ENCODE measurements at regions not wholly inside any gene's neighbourhood (a gene's known extent, or its start where the extent isn't known, plus 50 kb on each side); places are given as distances from the start of the nearest gene placed in this dataset.

DNA sequence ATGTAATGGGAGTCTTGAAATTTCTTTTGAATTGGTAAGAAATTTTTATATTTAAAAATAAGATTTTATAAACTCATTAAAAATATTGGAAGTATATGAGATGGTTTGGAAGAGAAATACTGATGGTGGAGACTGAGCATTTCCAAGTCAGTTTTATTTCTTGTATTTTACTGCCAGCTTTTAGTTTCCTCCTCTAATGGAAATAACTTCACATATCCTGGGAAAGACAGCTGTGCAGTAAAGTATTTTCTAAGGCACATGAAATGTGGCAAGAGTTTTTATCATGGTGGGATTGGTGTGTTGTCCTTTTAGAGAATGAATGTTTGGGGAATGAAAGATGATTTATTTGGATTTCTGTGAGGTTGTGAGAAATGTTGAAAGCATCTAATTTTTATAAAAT is 346.9 kb upstream of the RGS6 start:
- no peak for DNase-seq

DNA sequence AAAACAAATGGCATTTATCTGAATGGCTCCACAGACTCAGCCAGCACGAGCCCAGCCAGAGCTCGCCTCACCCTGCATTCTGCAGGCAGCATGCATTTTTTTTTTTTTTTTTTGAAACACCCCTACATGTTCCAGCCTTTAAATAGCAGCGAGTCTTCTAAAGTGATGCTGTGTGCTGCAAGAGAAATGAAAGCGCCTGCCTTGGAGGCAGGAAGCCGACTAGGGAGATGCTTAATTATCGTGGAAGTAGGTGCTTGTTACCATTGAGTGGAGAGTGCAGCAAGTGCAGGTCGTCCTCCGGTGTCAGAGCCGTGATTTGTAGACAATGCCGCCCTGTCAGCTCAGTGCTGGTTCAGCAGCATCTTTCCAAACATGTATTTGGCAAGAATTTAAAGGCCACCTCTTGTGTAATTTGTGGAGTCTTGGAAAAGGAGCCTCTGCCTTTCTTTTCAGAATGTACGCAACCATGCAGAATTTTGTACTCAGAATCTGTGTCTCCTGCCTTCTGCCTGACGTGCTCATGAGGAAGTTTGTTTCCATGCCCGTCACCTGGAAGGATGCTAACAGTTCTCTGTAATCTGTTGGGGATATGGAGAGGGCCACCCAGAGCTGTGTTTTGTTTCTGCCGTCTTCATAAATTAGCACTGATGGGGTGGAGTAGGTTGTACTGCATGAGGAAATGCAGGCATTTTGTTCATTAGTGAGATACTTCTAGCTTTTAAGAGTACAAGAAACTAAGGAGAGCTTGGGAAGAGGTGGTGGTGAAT is 345.9 kb upstream of the RGS6 start:
- no peak for DNase-seq

DNA sequence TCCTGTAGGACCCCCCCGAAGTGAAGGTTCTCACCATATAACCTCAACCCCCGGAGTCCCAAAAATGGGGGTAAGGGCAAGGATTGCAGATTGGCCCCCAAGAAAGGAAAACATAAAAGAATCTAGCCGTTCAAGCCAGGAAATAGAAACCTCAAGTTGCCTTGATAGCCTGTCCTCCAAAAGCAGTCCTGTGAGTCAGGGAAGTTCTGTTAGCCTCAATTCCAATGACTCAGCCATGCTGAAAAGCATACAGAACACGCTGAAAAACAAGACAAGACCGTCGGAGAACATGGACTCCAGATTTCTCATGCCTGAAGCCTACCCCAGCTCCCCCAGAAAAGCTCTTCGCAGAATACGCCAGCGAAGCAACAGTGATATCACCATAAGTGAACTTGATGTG is 344.2 kb upstream of the RGS6 start:
- DNase-seq, result no peak

DNA sequence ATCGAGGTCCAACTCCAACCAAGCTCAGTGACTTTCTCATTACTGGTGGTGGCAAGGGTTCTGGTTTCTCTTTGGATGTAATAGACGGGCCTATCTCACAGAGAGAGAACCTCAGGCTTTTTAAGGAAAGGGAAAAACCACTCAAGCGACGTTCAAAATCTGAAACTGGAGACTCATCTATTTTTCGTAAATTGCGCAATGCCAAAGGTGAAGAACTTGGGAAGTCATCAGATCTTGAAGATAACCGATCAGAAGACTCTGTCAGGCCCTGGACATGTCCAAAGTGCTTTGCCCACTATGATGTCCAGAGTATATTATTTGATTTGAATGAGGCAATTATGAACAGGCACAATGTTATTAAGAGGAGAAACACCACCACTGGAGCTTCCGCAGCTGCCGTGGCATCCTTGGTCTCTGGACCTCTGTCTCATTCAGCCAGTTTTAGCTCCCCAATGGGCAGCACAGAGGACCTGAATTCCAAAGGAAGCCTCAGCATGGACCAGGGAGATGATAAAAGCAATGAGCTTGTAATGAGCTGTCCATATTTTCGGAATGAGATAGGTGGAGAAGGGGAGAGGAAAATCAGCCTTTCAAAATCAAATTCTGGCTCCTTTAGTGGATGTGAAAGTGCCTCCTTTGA is 343.5 kb upstream of the RGS6 start:
- DNase-seq, result no peak

DNA sequence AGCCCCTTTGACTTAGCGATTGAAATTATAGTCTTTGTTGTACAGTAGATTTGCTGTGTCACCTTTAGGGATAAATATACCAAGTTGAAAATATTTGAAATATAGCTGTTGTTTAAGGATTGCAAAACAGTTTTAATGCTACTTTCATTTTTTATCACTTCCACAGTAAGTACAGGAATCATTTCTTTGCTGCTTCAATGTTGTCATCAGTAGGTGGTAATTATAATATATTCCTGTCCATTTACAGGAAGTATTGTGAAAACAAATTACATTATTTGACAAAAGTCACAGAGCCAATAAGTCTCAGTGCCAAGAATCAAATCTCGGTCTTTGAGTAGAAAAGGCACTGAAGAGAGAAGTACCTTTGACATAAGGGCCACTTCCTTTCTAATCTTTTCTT is 342.6 kb upstream of the RGS6 start:
- no peak for DNase-seq

DNA sequence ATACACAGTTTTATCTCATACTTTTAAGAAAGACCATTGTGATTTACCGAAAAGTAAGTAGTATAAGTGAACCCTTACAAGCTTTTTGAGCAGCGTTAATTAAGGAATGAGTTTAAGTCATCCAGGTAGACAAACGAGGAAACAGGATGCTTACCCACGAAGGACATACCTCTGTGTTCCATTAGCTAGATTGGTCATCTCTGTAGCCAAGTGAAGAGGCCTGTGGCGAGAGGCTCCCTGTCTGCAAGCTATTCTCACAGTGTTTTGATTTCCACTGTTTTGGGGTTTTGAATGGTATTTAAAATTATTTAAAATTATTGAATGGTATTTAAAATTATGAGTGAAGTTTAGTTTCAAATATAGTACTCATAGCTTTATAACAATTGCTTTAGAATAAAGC is 342.1 kb upstream of the RGS6 start:
- DNase-seq, result no peak

DNA sequence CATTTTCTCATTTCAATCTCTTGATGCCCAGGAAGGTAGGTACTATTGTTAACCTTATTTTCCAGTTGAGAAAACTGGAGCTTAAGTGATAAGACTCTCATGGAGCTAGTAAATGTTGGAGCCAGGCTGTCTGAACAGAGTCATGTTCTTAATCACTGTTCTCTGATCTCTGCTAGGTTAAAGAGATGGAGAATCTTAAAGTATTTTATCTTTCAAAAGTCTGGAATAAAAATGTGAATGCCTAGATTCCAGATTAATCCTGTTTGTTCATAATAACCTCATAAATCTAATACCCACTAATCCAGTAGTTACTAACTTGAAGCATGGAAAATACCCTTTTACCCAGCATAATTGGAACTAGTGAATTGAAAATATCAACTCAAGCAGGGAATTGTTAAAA is 341.0 kb upstream of the RGS6 start:
- no peak for DNase-seq

DNA sequence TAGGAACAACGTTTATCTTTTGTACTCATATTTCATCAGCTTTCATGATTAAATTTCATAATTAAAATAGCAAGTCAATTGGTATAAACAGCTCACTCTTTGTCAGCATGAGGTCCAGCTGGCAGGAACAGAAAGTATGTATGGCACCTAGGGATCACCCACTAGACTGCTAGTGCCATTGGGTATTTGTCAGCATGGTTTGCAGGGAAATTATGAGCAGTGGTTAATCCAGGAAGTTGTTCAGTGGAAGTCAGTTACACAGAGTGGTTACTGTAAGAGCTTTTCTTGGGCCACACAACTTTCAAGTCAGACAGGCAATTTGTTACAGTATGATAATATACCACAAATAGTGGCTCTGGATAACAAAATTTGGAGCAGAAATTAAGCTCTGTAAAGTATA is 340.3 kb upstream of the RGS6 start:
- DNase-seq, result no peak

DNA sequence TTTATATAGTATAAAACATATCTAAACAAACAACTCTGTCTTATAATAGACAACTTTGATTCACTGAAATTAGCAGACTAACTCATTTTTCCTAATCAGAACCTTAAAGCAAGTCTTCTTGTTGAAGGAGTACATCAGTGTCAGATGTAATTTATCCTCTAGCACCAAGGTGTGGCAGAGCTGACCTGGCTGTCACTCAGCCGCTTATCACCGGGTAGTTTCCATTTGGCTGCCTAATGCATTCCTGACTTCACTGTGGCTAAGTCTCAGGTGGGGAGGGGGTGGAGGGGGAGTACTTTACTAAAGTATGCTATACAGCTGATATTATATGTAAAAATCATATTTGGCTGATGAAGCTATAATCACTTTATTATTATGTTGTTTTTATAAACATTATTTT is 339.9 kb upstream of the RGS6 start:
- DNase-seq, result no peak

DNA sequence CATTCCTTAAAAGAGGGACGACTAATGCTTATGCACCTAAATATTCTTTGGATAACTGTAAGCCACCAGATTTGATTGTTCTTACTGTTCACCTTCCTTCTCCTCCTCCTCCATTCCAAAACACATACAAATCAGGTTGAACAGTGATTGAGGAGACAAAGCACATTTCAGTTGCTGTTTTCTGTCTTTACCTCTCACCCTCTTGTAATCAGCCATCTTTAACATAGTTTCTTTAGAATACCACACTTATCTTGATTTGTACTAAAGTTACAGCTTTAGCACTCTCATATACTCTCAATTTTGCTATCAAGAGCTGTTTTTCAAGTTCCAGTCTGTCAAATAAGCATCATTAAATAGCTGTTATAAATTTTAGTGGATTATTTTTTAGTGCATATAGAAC is 338.3 kb upstream of the RGS6 start:
- no peak for DNase-seq

DNA sequence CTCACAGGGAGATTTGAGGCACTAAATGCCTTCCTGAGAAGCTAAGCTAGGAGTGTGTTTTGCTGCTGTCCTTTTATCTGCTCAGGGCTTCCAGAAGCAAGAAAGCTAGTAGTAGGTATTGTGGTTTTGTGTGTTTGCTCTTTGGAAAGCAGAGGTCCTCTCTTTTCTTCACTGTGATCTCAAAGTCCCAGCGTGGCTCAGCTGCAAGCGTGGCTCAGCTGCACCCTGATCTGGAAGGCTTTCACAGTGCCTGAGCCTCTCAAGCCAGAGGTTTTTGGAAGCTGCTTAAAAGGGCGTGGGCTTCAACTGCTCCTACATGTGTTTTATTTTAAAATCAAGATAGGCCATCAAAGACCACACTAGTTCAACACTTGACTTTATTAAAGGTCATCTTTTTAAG is 337.4 kb upstream of the RGS6 start:
- DNase-seq, result no peak

DNA sequence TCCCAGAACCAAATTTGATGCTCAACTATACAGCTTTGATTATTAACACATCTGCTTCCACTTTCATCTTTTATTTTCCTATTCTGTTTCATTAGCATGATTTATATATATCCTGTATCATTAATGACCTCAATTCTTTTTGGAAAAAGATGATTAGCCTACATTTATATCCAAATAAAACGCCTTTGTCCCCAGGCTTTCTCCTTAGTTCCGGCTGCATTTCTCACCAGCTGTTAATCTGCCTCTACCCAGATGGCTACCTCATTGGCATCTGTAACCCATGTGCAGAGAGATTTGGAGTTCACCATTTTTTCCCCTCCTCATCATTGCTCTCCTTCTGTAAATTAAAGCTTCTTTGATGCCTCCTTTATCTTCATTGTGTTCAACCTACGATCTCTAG is 336.8 kb upstream of the RGS6 start:
- DNase-seq, result no peak

DNA sequence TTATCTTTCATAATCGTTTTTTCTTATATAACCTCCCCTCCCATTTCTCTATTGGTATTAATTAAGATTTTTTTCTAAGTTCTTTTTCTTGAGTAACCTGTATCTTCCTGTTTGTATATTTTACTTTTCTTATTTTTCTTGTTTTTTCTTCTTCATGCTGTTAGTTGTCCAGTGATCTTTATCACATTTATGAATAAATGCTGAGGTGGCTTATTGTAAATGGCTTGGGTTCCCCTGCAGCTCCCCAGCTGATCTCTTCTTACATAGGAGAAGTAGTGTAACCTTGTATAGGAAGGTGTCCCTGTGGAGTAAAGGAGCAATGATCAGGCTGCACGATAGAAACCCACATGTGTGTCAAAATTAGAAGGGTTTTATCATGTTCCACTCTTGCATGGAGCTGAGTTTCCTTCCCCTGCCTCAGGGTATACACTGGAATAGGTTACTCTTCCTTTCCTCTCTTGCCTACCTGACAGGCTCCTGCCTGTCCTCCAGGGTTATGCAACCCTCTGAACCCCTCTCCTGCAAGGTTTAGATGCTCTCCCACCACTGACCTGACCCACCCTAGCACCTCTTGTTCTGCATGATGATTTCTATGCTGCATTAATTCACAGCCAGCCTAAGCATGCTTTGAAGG is 334.8 kb upstream of the RGS6 start:
- DNase-seq, result no peak

DNA sequence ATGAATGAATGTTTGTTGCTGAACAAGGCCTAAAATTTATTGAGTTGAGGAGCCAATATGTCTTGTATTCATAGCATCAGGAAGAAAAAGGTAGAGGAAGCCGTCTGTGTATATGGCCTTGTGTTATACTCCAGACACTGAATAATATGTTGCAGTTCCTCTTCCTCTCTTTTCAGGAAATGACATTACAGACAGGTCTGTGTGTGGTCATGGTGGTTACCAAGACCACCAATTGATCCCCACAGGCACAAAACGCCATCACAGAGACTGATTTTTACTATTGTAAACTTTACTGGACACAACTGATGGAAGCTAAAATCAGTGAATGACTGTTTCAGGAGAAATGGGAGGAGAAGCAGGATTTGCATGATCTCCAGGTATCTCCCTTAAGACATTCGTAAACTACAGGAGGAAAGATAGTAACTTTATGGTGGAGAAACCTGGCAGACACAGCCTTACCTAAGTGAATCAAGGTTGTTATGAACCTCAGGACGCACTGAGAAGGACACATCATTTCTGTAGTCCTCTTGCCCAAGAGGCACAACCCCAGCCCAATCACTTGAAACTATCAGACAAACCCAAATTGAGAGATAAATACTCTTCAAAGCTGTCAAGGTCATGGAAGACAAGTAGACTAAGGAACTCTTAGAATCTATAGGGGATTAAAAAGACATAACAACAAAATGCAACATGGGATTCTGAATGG is 334.1 kb upstream of the RGS6 start:
- no peak for DNase-seq

DNA sequence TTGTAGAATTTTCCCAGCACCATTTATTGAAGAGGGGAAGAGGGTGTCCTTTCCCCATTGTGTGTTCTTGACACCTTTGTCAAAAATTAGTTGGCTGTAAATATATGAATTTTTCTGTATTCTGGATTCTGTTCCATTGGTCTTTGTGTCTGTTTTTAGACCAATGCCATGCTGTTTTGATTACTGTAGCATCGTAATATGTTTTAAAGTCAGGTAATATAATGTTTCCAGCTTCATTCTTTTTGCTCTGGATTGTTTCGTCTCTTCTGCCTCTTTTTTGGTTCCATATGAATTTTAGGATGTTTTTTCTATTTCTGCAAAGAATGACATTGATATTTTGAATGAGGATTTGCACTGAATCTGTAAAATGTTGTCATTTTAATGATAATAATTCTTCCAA is 331.9 kb upstream of the RGS6 start:
- no peak for DNase-seq

DNA sequence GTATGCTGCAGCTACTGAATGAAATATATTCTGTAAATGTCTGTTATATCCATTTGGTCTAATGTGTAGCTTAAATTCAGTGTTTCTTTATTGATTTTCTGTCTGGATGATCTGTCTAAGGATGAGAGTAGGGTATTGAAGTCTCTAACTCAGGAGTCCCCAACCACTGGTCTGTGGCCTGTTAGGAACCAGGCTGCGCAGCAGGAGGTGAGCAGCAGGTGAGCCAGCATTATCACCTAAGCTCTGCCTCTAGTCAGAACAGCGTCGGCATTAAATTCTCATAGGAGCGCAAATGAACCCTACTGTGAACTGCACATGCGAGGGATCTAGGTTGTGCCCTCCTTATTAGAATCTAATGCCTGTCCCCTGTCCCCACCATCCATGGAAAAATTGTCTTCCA is 329.7 kb upstream of the RGS6 start:
- DNase-seq, result no peak

DNA sequence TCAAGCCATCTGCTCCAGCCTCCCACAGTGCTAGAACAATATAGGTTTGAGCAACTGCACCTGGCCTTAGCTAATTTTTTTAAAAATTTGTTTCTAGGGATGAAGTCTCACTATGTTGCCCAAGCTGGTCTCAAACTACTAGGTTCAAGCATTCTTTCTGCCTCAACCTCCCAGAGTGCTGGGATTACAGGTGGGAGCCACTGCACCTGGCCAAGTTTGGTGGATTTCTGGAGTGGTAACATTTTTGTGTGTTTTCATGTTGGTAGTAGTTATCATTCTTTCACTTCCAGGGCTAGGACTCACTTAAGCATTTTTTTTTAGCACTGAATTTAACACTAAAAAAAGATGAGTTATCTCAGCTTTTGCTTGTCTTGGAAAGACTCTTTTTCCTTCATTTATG is 328.0 kb upstream of the RGS6 start:
- DNase-seq, result no peak

DNA sequence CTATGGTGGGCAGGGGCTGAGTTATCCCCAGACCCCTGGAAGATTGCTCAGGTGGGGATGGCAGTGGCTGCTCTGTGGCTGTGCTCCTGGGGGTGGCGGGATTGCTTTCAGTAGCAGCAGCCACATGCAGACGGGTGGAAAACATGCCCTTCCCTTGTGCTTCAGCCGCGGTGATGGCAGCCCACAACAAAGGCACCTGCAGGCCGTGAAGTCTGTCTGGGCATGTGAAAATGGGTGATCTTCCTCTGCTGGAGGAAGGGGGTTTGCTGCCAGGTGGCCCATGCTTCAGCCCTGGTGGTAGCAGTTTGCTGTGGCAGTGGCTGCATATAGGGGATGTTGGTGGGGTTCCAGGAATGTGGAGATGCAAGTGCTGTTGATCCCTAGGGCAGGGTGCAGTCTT is 326.2 kb upstream of the RGS6 start:
- no peak for DNase-seq

DNA sequence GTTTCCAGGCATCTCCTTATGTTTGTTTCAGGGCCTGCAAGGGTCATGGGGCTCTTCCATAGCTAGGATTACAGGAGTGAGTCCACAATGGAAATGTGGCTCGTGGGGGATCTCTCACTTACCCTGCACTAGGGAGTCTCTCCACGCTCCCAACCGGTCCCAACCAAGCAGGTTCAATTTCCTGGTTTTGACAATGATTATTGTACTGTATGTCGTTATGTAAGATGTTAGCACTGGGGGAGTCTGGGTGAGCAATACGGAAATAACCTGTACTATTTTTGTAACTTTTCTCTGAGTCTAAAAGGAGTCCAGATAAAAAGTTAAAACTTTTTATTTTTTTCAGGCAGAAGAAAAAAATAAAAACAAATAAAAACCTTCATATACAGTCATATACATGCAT is 325.7 kb upstream of the RGS6 start:
- DNase-seq, result no peak

DNA sequence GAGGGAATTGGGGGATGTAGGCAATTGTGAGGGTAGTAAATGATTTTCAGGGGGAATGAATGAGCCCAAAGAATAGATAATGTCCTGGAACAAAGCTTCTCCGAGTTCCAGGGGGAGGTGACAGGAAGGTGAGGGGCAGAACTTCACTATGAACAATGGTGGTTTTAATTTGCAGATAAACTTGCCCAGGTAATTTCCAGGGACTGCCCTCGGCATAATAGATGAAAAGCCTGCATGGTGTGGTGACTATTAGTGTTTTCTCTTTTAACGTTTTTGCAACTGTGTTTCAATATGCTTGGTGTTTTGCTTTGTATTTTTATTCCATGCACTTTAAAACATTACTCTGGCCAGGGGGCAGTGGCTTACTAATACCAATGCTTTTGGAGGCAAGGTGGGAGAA is 325.2 kb upstream of the RGS6 start:
- DNase-seq, result no peak

DNA sequence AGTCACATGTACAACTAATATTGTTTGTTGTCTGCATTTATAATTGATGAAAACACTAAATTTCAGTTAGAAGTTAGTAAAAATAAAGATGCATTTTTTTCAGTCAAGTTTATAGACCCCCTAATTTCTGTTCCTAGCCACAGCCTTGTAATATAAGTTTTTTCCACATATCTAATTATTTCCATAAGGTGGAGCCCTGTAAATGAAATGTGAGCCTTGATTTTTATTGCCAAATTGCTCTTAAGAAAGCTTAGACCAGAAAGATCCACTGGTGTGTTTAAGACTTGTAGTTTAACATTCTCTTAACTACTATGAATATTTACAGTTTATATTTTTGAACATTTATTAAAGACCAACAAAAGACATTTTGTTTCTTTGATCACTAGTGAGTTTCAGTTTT is 322.1 kb upstream of the RGS6 start:
- DNase-seq, result no peak

DNA sequence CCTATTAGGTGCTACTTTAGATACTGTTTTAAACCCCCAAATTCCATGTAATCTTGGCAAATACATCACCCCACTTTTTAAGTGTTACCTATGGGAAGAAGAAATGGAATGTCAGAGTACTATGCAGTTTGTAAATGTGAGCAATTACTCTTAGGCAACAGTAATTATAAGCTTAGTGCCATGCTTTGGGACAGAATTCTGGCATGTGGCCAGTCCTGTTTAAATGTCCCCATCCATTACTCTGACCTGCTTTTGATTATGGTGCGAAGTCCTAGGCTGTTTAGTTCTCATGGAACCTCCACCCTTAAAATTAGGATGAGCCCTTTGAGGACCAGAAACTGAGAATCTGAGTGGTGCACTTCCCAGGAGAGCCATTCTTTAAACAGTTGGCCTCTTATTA is 321.4 kb upstream of the RGS6 start:
- peak; percentile 8 for DNase-seq

DNA sequence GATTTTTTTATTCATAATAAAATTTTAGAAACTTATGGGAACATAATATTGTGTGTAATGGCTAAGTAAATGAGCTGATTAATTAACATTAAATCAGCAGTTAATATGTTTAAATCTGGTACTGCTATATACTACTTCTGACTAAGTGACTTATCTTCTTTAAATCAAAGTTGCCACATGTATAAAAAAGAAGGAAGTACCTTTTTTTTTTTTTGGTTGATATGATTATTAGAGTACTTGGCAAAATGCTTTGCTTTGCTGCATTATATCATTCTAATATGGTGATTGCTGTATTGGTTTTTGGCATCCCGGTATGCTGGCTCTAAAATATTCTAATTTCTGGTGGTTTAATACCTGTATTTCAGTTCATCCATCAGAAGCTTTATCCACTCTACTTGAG is 319.1 kb upstream of the RGS6 start:
- no peak for DNase-seq

DNA sequence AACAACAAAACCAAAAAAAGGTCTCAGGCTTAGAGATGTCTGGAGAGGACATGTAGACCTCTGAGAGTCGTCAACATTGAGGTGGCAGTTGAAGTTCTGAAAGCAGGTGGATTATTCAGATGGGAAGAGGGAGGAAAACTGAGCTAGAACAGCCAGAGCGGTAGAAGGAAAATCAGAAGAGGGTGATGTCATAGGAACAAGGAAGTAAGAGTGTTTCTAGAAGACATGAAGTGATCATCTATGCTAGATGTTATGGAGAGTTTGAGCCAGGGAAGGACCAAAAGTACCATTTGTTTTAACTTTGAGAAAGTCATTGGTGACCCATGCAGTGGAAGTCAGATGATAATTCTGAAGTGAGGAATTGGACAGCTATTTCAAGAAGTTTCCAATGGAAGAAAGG is 316.2 kb upstream of the RGS6 start:
- no peak for DNase-seq

Measured in NCI-H774 (cell line).